ENCODE measurements at regions not wholly inside any gene's neighbourhood (a gene's known extent, or its start where the extent isn't known, plus 50 kb on each side); places are given as distances from the start of the nearest gene placed in this dataset.
"Not testable (repeated sequence)": the region's sequence is repeated elsewhere in the genome, so short reads cannot be mapped to it uniquely, and the experiment has no call there.

GRCh38 chr11:57871231-57871630, 109.6 kb downstream of the CTNND1 start:
- DNase-seq (ENCODE audit: low read depth, low spot score): no peak

- no peak for DNase-seq (ENCODE audit: low read depth, low spot score)
Measured at GRCh38 chr11:57873196-57873911, 111.8 kb downstream of the CTNND1 start.

GRCh38 chr11:57874981-57875380, 113.4 kb downstream of the CTNND1 start:
- DNase-seq (ENCODE audit: low read depth, low spot score): no peak

- DNase-seq (ENCODE audit: low read depth, low spot score): no peak
Measured at GRCh38 chr11:57881647-57882046, 120.0 kb downstream of the CTNND1 start.

- no peak for DNase-seq (ENCODE audit: low read depth, low spot score)
Measured at GRCh38 chr11:57883630-57884029, 122.0 kb downstream of the CTNND1 start.

- peak; percentile 45 for DNase-seq (ENCODE audit: low read depth, low spot score)
Measured at GRCh38 chr11:57885298-57886050, 123.9 kb downstream of the CTNND1 start.

GRCh38 chr11:57888386-57888785, 126.8 kb downstream of the CTNND1 start:
- no peak for DNase-seq (ENCODE audit: low read depth, low spot score)

- DNase-seq (ENCODE audit: low read depth, low spot score): no peak
Measured at GRCh38 chr11:57890521-57890920, 128.9 kb downstream of the CTNND1 start.

GRCh38 chr11:57893200-57893599, 130.5 kb upstream of the OR9Q1 start:
- not testable (repeated sequence) for DNase-seq (ENCODE audit: low read depth, low spot score)

GRCh38 chr11:57896361-57897145, 127.1 kb upstream of the OR9Q1 start:
- no peak for DNase-seq (ENCODE audit: low read depth, low spot score)

- DNase-seq (ENCODE audit: low read depth, low spot score): no peak
Measured at GRCh38 chr11:57899378-57899777, 124.3 kb upstream of the OR9Q1 start.

- no peak for DNase-seq (ENCODE audit: low read depth, low spot score)
Measured at GRCh38 chr11:57900320-57900719, 123.4 kb upstream of the OR9Q1 start.

- DNase-seq (ENCODE audit: low read depth, low spot score): no peak
Measured at GRCh38 chr11:57901278-57901677, 122.4 kb upstream of the OR9Q1 start.

GRCh38 chr11:57901756-57902155, 121.9 kb upstream of the OR9Q1 start:
- DNase-seq (ENCODE audit: low read depth, low spot score): no peak

GRCh38 chr11:57903011-57903410, 120.7 kb upstream of the OR9Q1 start:
- DNase-seq (ENCODE audit: low read depth, low spot score): no peak

- DNase-seq (ENCODE audit: low read depth, low spot score): peak; percentile 9
Measured at GRCh38 chr11:57903441-57904123, 120.1 kb upstream of the OR9Q1 start.

GRCh38 chr11:57904376-57904775, 119.3 kb upstream of the OR9Q1 start:
- no peak for DNase-seq (ENCODE audit: low read depth, low spot score)

GRCh38 chr11:57905439-57905838, 118.2 kb upstream of the OR9Q1 start:
- DNase-seq (ENCODE audit: low read depth, low spot score): no peak

- DNase-seq (ENCODE audit: low read depth, low spot score): not testable (repeated sequence)
Measured at GRCh38 chr11:57908399-57908798, 115.3 kb upstream of the OR9Q1 start.

GRCh38 chr11:57911522-57911921, 112.2 kb upstream of the OR9Q1 start:
- not testable (repeated sequence) for DNase-seq (ENCODE audit: low read depth, low spot score)

Data from astrocyte of the hippocampus (primary cell).